ENCODE measurements at regions not wholly inside any gene's neighbourhood (a gene's known extent, or its start where the extent isn't known, plus 50 kb on each side); places are given as distances from the start of the nearest gene placed in this dataset.

DNA sequence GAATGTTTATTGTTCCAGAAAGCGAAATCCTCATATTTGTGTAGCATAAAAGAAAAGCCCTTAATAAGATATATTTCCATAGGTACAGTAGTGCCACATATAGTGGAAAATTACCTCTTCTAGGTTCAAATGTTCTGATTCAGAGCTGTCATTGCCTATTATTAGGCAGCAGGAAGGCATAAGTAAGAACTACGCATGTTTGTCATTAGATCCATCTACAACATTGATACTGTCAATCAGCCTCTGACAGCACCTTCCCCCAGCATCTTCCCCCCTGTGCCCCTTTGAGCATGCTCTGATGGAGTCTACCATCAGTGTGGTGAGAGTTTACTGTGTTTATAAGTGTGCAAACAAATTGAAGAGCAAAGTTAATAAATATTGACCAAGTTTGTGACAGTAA is 816.1 kb downstream of the TLE4 start:
- TF ChIP-seq, protein P1, sequence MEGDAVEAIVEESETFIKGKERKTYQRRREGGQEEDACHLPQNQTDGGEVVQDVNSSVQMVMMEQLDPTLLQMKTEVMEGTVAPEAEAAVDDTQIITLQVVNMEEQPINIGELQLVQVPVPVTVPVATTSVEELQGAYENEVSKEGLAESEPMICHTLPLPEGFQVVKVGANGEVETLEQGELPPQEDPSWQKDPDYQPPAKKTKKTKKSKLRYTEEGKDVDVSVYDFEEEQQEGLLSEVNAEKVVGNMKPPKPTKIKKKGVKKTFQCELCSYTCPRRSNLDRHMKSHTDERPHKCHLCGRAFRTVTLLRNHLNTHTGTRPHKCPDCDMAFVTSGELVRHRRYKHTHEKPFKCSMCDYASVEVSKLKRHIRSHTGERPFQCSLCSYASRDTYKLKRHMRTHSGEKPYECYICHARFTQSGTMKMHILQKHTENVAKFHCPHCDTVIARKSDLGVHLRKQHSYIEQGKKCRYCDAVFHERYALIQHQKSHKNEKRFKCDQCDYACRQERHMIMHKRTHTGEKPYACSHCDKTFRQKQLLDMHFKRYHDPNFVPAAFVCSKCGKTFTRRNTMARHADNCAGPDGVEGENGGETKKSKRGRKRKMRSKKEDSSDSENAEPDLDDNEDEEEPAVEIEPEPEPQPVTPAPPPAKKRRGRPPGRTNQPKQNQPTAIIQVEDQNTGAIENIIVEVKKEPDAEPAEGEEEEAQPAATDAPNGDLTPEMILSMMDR (IDR thresholded peaks at IDR 0.05; ENCODE audit: extremely low read depth in 1 of 2, insufficient read depth in 1 of 2, low read depth in 1 of 2, low read length in 2 of 2) = no peak
- TF ChIP-seq FOS (IDR thresholded peaks at IDR 0.05; ENCODE audit: borderline replicate concordance, insufficient read depth, low read length) (no peak), POLR2AphosphoS5 (IDR thresholded peaks at IDR 0.05; ENCODE audit: insufficient read depth, low read depth, low read length) (no peak), JUN (IDR thresholded peaks at IDR 0.05; ENCODE audit: borderline replicate concordance, insufficient read depth, insufficient read length, low read depth) (no peak), EZH2 (IDR thresholded peaks at IDR 0.05; ENCODE audit: borderline replicate concordance, low read depth, low read length, severe bottlenecking) (no peak), MYC (IDR thresholded peaks at IDR 0.05; ENCODE audit: low read depth, low read length) (no peak), GATA2 (IDR thresholded peaks at IDR 0.05; ENCODE audit: insufficient read depth, insufficient read length, low read depth, low read length) (no peak), POLR2A (IDR thresholded peaks at IDR 0.05; ENCODE audit: low read depth, low read length) (no peak)
- TF ChIP-seq, protein P2, sequence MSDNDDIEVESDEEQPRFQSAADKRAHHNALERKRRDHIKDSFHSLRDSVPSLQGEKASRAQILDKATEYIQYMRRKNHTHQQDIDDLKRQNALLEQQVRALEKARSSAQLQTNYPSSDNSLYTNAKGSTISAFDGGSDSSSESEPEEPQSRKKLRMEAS (IDR thresholded peaks at IDR 0.05; ENCODE audit: insufficient read depth, insufficient read length) = no peak
- ChIA-PET CTCF (no interaction called here), POLR2A (no interaction called here)
- Histone ChIP-seq H3K9me3 (replicated peaks; ENCODE audit: control insufficient read depth, insufficient read depth, low read length) (no peaks in the 10 kb centered on the region), H3K79me2 (ENCODE audit: control insufficient read depth, insufficient read depth, low read length) (no peaks in the 10 kb centered on the region), H3K4me3 (replicated peaks in 1 of 3; ENCODE audit: insufficient read depth in 1 of 3, low read depth in 1 of 3, low read length in 3 of 3) (no peak overlapping the region), H3K36me3 (ENCODE audit: control insufficient read depth in 2 of 2, extremely low read depth in 1 of 2, insufficient read depth in 2 of 2, low read length in 2 of 2) (no peaks in the 10 kb centered on the region), H3K4me1 (ENCODE audit: control insufficient read depth, extremely low read depth, insufficient read depth, low read length) (no peaks in the 10 kb centered on the region), H3K27me3 (ENCODE audit: control insufficient read depth in 2 of 2, insufficient read depth in 2 of 2, low read length in 2 of 2) (no peaks in the 10 kb centered on the region), H2AFZ (ENCODE audit: low read depth, low read length) (no peak overlapping the region), H3K9ac (replicated peaks; ENCODE audit: extremely low read depth, insufficient read depth, low read length) (no peak overlapping the region), H3K27ac (ENCODE audit: insufficient read depth, low read depth, low read length) (no peak overlapping the region), H3K9me1 (replicated peaks; ENCODE audit: control insufficient read depth, extremely low read depth, insufficient read depth, low read length) (no peaks in the 10 kb centered on the region), H4K20me1 (replicated peaks; ENCODE audit: control insufficient read depth, extremely low read depth, insufficient read depth, low read length) (no peaks in the 10 kb centered on the region), H3K4me2 (ENCODE audit: insufficient read depth, low read length) (no peak overlapping the region)
- BruUV-seq (replicated peaks) = no TSS peak
- dilution Hi-C loops (cut with MboI; ENCODE audit: extremely low pct_ligation_motif_present, low sequenced_read_pairs) (no loop called here), intact Hi-C loops (cut with micrococcal nuclease) (no loop called here)
- DNase-seq (ENCODE audit: low read depth, low spot score) (no peak), FAIRE-seq (no peak)
